GM18951 (cell line): ENCODE measurements at regions not wholly inside any gene's neighbourhood (a gene's known extent, or its start where the extent isn't known, plus 50 kb on each side); places are given as distances from the start of the nearest gene placed in this dataset.

Source experiments
- POLR2A ChIP-seq: IDR thresholded peaks from 4 replicates; pipeline ENCODE4 v1.6.1; 2011; ENCODE audit warnings: mild to moderate bottlenecking; ENCODE audit not compliant: insufficient read length, insufficient read depth; ENCODE audit errors: extremely low read depth
- in situ Hi-C: fragments of 300-500 bp; cut with MboI; formaldehyde crosslinking; loops from one replicate; pipeline ENCODE4 v1.12.0; 2022; ENCODE audit warnings: low sequenced_read_pairs, mixed read lengths, inconsistent platforms; ENCODE audit not compliant: unreplicated experiment

DNA sequence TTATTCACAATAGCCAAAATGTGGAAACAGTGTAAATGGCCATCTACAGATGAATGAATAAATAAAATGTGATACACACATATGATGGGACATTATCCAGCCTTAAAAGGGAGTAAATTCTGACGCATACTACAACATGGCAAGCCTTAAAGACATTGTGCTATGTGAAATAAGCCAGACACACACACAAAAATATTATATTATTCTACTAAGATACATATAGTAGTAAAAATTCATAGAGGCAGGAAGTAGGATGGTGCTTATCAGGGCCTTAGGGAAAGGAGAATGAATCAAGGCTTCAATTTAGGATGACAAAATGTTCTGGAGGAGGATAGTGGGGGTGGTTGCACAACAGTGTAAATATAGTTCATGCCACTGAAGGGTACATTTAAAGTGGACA is 346.7 kb upstream of the SMARCA2 start:
- TF ChIP-seq POLR2A: no peak
- in situ Hi-C loops: no loop called here

DNA sequence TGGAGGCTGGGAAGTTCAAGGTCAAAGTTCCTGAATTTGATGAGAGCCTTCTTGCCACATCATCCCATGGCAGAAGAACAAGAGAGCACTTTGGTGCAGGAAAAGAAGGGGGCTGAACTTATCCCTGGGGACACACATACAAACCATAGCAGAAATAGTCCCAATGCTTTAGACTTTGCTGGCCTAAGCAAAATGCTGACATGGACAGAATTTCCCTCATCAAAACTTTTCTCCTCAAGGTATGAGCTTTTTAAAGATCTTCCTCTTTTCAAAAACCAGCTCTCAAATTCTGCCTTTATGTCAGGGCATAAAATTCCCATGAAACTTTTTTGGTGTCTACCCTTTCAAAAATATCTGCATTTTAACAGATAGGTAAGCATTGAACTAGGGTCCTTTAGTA is 341.8 kb upstream of the SMARCA2 start:
- TF ChIP-seq POLR2A: no peak
- in situ Hi-C loops: no loop called here

DNA sequence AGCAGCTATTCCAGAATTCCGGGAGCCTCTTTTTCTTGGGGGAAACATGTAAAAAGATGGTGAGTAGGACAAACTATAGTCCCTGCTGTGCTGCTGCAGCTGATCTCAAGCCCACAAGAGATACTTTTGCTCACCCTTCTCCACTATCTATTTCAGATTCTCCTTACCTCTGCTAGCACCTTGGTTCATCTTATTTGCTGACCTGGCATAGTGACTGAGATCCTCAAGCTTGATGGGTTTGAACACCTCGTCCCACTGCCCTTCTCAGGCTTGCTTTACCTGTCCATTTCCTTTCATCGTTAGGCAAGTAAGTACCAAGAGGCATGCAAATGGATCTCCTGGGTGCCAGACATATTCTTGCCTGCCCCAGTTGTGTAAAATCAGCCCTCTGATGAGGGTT is 338.4 kb upstream of the SMARCA2 start:
- TF ChIP-seq POLR2A: no peak
- in situ Hi-C loops: no loop called here

DNA sequence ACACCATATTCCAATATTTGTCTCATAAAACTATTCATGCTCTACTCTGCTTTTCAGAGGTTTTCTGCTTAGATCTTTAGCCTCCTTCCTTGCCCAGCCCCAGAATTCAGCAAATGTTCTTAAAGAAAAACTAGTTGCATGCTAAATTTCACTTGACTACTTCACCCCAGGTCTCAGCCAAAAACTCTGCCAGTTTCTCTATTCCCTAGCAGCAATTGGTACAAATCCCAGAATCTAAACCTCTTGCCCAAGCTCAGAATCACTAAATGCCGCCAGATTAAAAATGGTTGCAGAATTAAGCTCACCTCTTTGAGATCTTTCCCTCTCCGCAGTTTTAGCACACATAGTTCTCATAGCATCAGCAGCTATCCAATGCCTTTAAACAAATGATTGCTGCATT is 331.2 kb upstream of the SMARCA2 start:
- in situ Hi-C loops: no loop called here
- no peak for TF ChIP-seq POLR2A

DNA sequence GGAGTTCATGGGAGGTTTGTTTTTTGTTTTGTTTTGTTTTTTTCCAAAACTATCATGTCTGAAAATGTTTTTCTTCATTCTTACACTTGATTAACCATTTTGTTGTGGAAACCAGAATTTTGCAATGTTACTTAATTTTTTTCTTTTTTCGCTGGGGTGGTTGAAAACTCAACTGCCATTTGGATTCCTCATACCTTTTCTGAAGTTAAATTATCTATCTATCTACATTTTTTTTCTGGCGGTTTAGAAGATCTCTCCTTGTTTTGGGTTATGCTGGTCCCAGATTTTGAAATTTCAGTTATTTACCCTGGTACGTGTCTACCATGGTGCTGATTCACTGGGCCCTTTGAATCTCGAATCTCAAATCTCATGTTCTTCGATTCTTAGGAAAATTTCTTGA is 316.2 kb upstream of the SMARCA2 start:
- in situ Hi-C loops: no loop called here
- no peak for TF ChIP-seq POLR2A

DNA sequence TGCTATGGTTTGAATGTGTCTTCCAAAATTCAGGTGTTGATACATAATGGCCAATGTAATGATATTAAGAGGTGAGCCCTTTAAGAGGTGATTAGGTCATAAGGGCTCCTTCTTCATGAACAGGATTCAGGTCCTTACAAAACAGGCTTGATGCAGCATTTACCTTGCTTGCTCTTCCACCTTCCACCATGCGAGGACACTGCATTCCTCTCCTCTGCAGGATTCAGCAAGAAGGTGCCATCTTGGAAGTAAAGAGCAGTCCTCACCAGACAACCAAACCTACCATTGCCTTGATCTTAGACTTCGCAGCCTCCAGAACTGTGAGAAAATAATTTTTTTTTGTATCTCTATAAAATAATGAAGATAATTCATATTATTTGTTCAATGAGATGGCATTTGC is 314.0 kb upstream of the SMARCA2 start:
- in situ Hi-C loops: no loop called here
- no peak for TF ChIP-seq POLR2A

DNA sequence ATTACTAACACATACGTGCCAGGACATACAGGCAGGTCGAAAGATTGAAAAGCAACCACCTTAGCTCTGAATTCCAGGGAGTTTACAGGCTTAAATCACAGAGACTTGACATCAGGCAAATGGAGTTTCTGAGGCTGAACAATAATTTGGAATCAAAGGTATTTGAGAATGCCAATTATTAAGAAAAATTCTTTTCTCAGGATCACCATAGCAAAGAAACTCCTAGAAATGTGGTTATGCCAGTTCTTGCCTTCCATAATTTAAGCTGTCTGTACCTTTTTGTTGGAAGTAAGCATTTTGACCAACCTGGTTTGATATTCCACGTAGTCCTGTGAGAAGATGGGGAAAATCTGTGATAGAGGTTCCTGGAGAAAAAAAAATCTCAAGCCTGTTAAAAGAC is 312.4 kb upstream of the SMARCA2 start:
- in situ Hi-C loops: no loop called here

DNA sequence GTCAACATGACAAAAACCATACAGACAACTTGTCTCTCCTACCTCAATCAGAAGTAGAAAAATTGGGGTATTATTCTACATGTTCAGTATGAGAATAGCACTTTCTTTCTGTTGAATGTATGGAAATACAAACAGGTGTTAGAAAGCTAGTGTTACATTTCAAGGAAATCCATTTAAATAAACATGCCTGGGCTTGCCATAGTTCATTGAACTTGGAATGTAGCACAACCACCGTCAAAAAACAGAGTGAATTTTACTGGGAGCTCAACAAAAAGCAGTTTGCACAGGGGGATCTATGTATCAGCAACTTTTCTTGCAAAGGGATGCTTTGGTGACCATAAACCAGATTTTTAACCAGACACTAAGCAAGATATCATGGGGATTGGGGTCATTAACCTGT is 307.9 kb upstream of the SMARCA2 start:
- TF ChIP-seq POLR2A: no peak
- in situ Hi-C loops: no loop called here

More for the DNA sequence above, 312.4 kb upstream of the SMARCA2 start:
- no peak for TF ChIP-seq POLR2A

DNA sequence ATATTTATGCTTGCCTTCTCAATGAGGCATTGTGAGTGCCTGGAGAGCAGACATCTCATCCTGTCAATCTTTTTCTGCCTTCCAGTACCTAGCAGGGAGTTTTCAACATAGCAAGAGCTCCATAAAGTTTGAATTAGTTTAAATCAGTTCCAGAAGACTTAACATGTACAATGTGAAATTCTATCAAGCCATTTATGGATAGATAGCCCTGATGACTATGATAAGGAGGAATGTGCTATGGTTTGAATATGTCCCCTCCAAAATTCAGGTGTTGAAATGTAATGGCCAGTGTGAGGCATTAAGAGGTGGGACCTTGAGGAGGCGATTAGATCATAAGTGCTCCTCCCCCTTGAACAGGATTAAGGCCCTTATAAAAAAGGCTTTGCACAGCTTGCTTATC is 306.9 kb upstream of the SMARCA2 start:
- in situ Hi-C loops: no loop called here
- no peak for TF ChIP-seq POLR2A

DNA sequence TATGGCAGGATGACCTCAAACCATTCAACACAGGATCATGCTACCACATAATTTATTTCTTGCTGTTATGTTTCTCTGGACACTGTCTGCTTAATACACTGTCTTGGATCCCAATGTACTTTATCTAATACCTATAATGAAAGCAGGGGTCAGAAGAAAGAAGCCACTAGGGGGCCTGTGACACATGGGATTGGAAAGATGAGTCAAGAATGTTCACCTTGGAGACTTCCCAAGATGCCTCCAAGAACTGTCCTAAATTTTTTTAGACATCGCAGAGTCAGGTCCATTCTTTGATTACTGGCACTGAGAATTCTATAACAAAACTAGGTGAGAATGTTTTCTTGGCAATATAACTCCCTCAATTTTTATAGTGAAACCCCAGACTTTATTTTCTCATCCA is 305.8 kb upstream of the SMARCA2 start:
- in situ Hi-C loops: no loop called here
- no peak for TF ChIP-seq POLR2A

DNA sequence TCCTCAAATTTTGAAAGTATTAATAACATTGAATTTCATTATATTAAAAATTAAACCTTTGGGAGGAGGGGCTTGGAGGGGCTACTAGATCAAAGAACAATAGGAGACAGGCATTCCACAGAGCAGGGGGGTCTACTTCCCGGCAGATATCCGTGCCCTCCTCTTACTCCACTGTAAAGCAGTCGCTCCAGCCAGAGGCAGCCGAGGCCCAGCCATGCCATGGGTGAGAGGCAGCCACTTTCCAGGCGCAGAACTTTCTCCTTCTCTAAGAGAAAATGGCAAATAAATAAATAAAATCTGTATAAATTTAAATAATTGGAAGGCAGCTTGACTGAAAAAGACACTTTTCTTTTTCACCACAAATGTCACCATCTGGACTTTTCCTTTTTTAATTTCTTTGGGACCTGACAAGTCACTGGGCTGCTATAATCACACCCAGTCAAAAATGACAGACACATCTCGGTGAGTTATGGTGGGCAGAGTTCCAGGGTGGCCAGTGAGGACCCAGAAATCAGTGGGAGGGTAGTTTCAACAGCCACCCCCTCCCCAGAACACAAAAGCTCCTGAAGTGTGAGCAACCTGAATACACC is 302.2 kb upstream of the SMARCA2 start:
- in situ Hi-C loops: no loop called here
- TF ChIP-seq POLR2A: no peak

DNA sequence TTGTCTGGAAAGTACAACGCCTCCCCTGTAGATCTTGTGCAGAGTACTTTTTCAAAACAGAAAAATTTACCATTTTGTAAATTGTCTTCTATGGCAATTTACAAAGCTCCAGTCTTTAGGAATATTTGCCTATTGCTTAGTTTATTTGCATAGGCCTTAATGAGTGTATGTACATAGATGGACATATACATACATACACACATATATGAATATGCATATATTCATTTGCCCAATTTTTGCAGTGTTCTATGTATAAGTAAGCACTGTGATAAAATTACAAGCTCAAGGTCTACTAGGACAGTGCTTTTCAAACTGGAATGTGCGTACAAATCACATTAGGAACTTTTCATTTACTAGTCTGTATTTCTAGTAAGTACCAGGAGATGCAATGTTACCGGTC is 301.3 kb upstream of the SMARCA2 start:
- in situ Hi-C loops: no loop called here
- TF ChIP-seq POLR2A: no peak

DNA sequence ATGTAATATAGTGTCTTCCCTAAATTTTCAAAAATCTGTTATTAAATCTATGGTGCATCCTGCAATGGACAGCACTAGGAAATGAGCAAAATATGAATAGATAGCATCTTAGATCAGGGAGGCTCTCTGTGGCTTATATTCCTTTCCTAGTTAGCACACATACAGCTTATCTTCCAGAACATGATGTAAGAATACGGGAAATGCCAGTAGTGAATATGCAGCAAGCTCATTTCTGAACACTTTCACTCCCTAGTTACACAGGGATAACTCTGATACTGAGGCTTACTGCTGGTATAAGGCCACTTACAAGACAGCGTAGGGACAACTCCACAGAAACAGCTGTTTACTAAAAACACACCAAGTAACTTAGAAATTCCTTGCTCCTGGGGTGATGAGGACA is 297.3 kb upstream of the SMARCA2 start:
- in situ Hi-C loops: no loop called here
- no peak for TF ChIP-seq POLR2A

DNA sequence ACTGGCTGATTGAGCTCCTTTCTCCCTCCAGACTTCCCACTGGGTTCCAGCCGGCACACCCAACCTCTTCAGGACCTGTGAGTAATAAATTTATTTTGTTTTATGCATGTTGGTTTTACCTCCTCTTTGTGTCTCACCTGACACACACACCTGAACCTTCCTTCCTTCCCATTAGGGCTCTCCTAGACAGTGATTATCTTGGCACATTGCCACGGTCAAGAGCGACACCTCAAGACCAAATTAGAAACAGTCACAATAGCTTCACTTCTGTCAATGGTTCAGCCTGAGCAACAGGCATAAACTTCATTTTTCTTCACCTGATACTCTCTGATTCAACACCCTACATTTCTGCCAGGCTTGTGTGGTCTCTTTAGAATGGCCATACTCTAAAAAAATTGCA is 296.3 kb upstream of the SMARCA2 start:
- in situ Hi-C loops: no loop called here

DNA sequence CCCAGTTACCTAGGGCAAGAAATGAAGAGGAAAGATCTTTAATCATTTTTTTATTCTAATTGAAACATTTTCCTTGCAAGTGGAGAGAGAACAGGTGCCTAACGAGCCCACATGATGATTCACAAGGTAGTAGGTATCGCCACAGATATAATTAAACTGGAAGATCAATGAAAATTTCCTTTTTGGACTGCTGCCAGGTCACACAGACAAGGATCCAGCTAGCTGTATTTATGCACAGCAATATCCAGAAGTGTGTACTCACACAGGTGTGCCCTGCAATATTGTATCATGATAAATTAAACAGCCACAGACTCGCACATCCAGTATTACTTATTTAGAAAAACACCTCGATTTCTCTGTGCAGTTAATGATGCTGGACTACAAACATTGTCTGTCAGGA is 294.0 kb upstream of the SMARCA2 start:
- TF ChIP-seq POLR2A: no peak
- in situ Hi-C loops: loop anchor here (10.0 kb wide), 1 partner anchor 354 kb away; no protein-coding TSS in a partner anchor

More for the DNA sequence above, 296.3 kb upstream of the SMARCA2 start:
- no peak for TF ChIP-seq POLR2A
